ENCODE measurements at regions not wholly inside any gene's neighbourhood (a gene's known extent, or its start where the extent isn't known, plus 50 kb on each side); places are given as distances from the start of the nearest gene placed in this dataset.

GRCh38 chrX:42472727-42473126 lies 305.2 kb downstream of the PPP1R2C start:
- H3K9me3 Mint-ChIP-seq, result peaks cover 31% of the 10 kb centered on the region
- H3K4me1 Mint-ChIP-seq, result no peaks in the 10 kb centered on the region
- H3K27me3 Mint-ChIP-seq (ENCODE audit: low read depth, poor library complexity), result peaks cover under 1% of the 10 kb centered on the region
- TF ChIP-seq CTCF (IDR thresholded peaks at IDR 0.05), result no peak
- H3K36me3 Mint-ChIP-seq (ENCODE audit: low read depth), result peaks cover 13% of the 10 kb centered on the region
- H3K4me3 Mint-ChIP-seq, result no peak overlapping the region
- no peak overlapping the region for H3K27ac Mint-ChIP-seq
- no peak for DNase-seq

GRCh38 chrX:42466332-42467046 lies 311.5 kb downstream of the PPP1R2C start:
- no peak for DNase-seq
- Mint-ChIP-seq H3K27ac (no peak overlapping the region), H3K4me1 (no peaks in the 10 kb centered on the region), H3K27me3 (ENCODE audit: low read depth, poor library complexity) (peaks cover 4% of the 10 kb centered on the region), H3K36me3 (ENCODE audit: low read depth) (no peaks in the 10 kb centered on the region), H3K9me3 (peaks cover 4% of the 10 kb centered on the region), H3K4me3 (no peak overlapping the region)
- no peak for TF ChIP-seq CTCF (IDR thresholded peaks at IDR 0.05)

- Mint-ChIP-seq H3K36me3 (ENCODE audit: low read depth) (no peaks in the 10 kb centered on the region), H3K27me3 (ENCODE audit: low read depth, poor library complexity) (peaks cover 4% of the 10 kb centered on the region), H3K4me3 (no peak overlapping the region), H3K4me1 (no peaks in the 10 kb centered on the region), H3K9me3 (no peaks in the 10 kb centered on the region), H3K27ac (no peak overlapping the region)
- TF ChIP-seq CTCF (IDR thresholded peaks at IDR 0.05), result no peak
- no peak for DNase-seq
Observed at GRCh38 chrX:42465821-42466220, 312.1 kb downstream of the PPP1R2C start.

GRCh38 chrX:42463706-42464490 lies 314.1 kb downstream of the PPP1R2C start:
- Mint-ChIP-seq H3K4me1 (no peaks in the 10 kb centered on the region), H3K36me3 (ENCODE audit: low read depth) (no peaks in the 10 kb centered on the region), H3K9me3 (no peaks in the 10 kb centered on the region), H3K27me3 (ENCODE audit: low read depth, poor library complexity) (peaks cover 4% of the 10 kb centered on the region), H3K27ac (no peak overlapping the region), H3K4me3 (no peak overlapping the region)
- no peak for DNase-seq
- no peak for TF ChIP-seq CTCF (IDR thresholded peaks at IDR 0.05)

GRCh38 chrX:42462917-42463316 lies 315.0 kb downstream of the PPP1R2C start:
- H3K27ac Mint-ChIP-seq, result no peak overlapping the region
- no peaks in the 10 kb centered on the region for H3K9me3 Mint-ChIP-seq
- no peak for DNase-seq
- H3K36me3 Mint-ChIP-seq (ENCODE audit: low read depth), result no peaks in the 10 kb centered on the region
- no peak for TF ChIP-seq CTCF (IDR thresholded peaks at IDR 0.05)
- no peaks in the 10 kb centered on the region for H3K4me1 Mint-ChIP-seq
- H3K4me3 Mint-ChIP-seq, result no peak overlapping the region
- H3K27me3 Mint-ChIP-seq (ENCODE audit: low read depth, poor library complexity), result peaks cover 4% of the 10 kb centered on the region

All from nephron progenitor cell (in vitro differentiated cells).